Astrocyte (in vitro differentiated cells and primary cell): ENCODE measurements at regions not wholly inside any gene's neighbourhood (a gene's known extent, or its start where the extent isn't known, plus 50 kb on each side); places are given as distances from the start of the nearest gene placed in this dataset.

Source experiments
- CTCF ChIP-seq: IDR thresholded peaks from 2 replicates; pipeline ENCODE4 v1.5.1; 2011; ENCODE audit warnings: low read depth, mild to moderate bottlenecking, inconsistent platforms, low read length, moderate library complexity; ENCODE audit not compliant: insufficient read depth
- EZH2 ChIP-seq: IDR thresholded peaks from 2 replicates; pipeline ENCODE4 v1.6.1; 2012; ENCODE audit warnings: mild to moderate bottlenecking, low read length, inconsistent platforms; ENCODE audit not compliant: insufficient read depth

- no peak for TF ChIP-seq CTCF
- no peak for TF ChIP-seq EZH2
These were observed 146.7 kb upstream of the ID4 start for GRCh38 chr6:19690325-19691075.
